ENCODE measurements at regions not wholly inside any gene's neighbourhood (a gene's known extent, or its start where the extent isn't known, plus 50 kb on each side); places are given as distances from the start of the nearest gene placed in this dataset.

GRCh38 chr18:5639131-5639530 lies 95.3 kb upstream of the EPB41L3 start:
- Histone ChIP-seq H3K9me3 (no peaks in the 10 kb centered on the region), H3K27me3 (no peaks in the 10 kb centered on the region), H3K4me3 (no peak overlapping the region), H3K27ac (no peak overlapping the region), H3K36me3 (no peaks in the 10 kb centered on the region), H3K4me1 (no peaks in the 10 kb centered on the region)
- ATAC-seq (no peak), DNase-seq (no peak)
- no peak for TF ChIP-seq CTCF (IDR thresholded peaks at IDR 0.05)
- intact Hi-C loops (cut with DNase I) = no loop called here

- DNase-seq (no peak), ATAC-seq (no peak)
- H3K9me3 ChIP-seq = no peaks in the 10 kb centered on the region
- no peak overlapping the region for H3K27ac ChIP-seq
- peaks cover 12% of the 10 kb centered on the region for H3K27me3 ChIP-seq
- no peak for TF ChIP-seq CTCF (IDR thresholded peaks at IDR 0.05)
- intact Hi-C loops (cut with DNase I) = no loop called here
- H3K4me3 ChIP-seq = no peak overlapping the region
- H3K36me3 ChIP-seq = no peaks in the 10 kb centered on the region
- peaks cover 11% of the 10 kb centered on the region for H3K4me1 ChIP-seq
These were observed 88.2 kb upstream of the EPB41L3 start for GRCh38 chr18:5632041-5632440.

- no peak for DNase-seq
- intact Hi-C loops (cut with DNase I) = no loop called here
These were observed 87.2 kb upstream of the EPB41L3 start for GRCh38 chr18:5630900-5631413.

GRCh38 chr18:5630057-5630899 lies 86.5 kb upstream of the EPB41L3 start:
- DNase-seq (peak; percentile 91), ATAC-seq (peak; percentile 92)
- intact Hi-C loops (cut with DNase I) = no loop called here
- peak; percentile 5 for TF ChIP-seq CTCF (IDR thresholded peaks at IDR 0.05)
- peaks cover 18% of the 10 kb centered on the region for H3K27me3 ChIP-seq
- peaks cover 11% of the 10 kb centered on the region for H3K4me1 ChIP-seq
- H3K4me3 ChIP-seq = peak overlapping the region; percentile 64
- no peaks in the 10 kb centered on the region for H3K9me3 ChIP-seq
- peak overlapping the region; percentile 79 for H3K27ac ChIP-seq
- no peaks in the 10 kb centered on the region for H3K36me3 ChIP-seq

More at GRCh38 chr18:5630900-5631413, 87.2 kb upstream of the EPB41L3 start:
- H3K9me3 ChIP-seq = no peaks in the 10 kb centered on the region
- peaks cover 18% of the 10 kb centered on the region for H3K27me3 ChIP-seq
- peaks cover 11% of the 10 kb centered on the region for H3K4me1 ChIP-seq
- no peaks in the 10 kb centered on the region for H3K36me3 ChIP-seq
- H3K4me3 ChIP-seq = no peak overlapping the region
- no peak for TF ChIP-seq CTCF (IDR thresholded peaks at IDR 0.05)
- H3K27ac ChIP-seq = no peak overlapping the region
- no peak for ATAC-seq

GRCh38 chr18:5628512-5629255 lies 84.9 kb upstream of the EPB41L3 start:
- Histone ChIP-seq H3K27me3 (peaks cover 18% of the 10 kb centered on the region), H3K36me3 (no peaks in the 10 kb centered on the region), H3K9me3 (no peaks in the 10 kb centered on the region), H3K4me1 (peaks cover 11% of the 10 kb centered on the region), H3K27ac (peak overlapping the region; percentile 79), H3K4me3 (peak overlapping the region; percentile 64)
- ATAC-seq (peak; percentile 54), DNase-seq (peak; percentile 83)
- intact Hi-C loops (cut with DNase I) = no loop called here
- no peak for TF ChIP-seq CTCF (IDR thresholded peaks at IDR 0.05)
